Inflammatory macrophage (primary cell): ENCODE measurements at regions not wholly inside any gene's neighbourhood (a gene's known extent, or its start where the extent isn't known, plus 50 kb on each side); places are given as distances from the start of the nearest gene placed in this dataset.

Experiments
- DNase-seq, 2 donors: peaks; one replicate each; pipeline ENCODE4 v3.0.0-alpha.2; 2020 to 2022

DNA sequence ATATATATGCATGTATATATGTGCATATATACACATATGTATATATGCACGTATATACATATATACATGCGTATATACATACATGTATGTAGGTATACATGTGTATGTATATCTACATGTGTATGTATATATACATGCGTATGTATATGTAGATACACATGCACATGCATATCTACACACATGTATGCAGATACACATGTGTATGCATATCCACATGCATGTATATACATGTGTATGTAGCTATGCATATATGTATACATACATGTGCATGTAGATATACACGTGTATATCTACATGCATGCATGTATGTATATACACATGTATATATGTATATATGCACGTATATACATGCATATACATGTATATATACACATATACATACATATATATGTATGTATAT, 95.8 kb upstream of the STEAP4 start:
- DNase-seq = no peak

DNA sequence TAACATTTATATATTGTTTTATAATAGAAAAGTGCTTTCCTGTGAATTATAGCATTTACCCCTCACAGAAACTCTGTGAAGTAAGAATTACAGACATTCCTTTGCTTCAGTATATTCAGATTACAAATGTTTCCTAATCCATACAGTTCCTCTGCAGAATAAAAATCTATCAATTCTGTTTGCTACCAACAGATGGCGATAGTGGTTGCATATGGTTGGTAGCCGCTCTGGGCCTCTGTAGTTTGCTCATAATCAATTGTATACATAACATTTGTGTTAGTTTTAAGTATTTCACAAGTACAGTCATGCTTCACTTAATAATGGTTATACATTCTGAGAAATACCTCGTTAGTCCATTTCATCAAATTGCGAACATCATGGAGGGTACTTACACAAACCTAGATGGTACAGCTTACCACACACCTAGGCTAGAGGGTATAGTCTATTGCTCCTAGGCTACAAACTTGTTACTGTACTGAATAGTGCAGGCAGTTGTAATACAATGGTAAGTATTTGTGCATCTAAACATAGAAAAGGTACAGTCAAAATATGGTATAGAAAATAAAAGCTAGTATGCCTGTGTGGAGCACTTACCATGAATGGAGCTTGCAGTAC, 94.4 kb upstream of the STEAP4 start:
- DNase-seq = peak; percentile 43 to 55

DNA sequence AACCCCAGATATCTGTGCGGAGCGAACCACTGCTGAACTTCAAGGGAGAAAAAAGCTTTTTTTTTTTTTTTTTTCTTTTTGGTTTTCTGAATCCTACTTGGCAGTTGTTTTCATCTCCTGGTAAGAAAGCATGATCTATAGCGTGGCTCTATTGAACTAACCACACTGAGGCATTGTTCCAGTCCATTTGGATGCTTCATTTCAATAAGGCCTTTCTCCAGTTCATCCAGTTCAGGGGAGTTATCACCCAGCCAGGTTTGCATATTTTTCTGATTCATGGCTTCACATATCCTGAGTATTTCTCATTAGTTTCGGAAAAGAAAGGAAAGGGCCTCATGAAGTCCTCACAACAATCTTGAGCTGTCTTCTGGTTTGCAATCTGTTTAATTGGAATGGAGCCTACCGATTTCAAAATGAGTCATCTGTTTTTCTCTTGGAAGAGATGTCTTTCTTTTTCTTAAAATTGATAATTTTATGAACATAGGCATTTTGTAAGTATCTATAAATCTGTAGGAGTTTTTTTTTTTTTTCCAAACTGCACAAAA, 93.1 kb upstream of the STEAP4 start:
- DNase-seq = no peak

DNA sequence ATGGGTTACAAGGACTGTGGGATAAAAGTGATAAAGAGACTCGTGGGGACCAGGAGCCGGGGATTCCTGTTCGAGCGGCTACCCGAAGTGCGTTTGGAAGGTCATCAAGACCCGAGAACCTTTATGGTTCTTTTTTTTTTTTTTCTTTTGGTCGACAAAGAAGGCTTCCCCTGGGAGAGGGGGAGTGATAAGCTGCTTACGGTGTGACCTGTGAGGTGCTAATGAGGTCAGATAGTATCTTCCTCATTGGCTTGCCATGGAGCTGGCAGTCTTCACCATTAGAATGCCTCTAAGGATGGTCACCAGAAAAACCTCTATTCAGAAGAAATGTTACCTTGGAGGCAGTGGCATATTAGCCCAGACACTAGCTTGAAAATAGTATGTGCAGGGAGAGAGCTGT, 92.3 kb upstream of the STEAP4 start:
- DNase-seq = no peak

DNA sequence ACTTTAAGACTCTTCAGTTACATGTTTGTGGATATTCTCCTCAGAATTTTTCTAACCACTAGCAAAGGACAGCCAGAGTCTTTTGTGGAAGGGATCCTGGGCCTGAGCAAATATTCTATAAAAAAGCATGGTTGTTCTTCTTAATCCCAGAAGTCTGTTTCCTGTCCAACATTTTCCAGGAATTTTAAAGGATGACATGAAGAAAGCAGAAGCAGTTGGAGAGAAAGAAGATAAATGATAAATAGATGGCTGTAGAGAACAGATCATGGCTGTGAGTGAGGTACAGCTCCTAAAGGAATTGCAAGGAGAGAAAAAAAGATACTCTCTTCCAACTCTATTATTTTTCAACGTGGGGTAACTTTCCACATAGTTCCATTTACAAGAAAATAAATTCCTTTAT, 91.8 kb upstream of the STEAP4 start:
- DNase-seq = no peak

DNA sequence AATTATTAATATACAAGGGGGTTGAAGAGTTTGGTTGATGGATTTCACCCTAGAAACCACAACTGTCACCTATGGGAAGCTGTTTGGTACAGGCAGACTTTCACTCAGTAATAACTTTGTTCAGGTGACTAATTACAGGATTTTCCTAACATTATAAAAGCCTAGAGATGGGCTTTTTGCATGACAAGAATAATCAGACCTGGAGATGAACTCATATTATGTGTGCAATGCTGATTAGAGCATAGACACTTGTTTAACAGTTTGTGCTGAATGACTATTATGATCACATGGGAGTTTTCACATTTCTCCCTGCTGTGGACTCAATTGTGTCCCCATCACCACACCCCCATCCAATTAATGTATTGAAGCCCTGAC, 90.2 kb upstream of the STEAP4 start:
- no peak for DNase-seq

DNA sequence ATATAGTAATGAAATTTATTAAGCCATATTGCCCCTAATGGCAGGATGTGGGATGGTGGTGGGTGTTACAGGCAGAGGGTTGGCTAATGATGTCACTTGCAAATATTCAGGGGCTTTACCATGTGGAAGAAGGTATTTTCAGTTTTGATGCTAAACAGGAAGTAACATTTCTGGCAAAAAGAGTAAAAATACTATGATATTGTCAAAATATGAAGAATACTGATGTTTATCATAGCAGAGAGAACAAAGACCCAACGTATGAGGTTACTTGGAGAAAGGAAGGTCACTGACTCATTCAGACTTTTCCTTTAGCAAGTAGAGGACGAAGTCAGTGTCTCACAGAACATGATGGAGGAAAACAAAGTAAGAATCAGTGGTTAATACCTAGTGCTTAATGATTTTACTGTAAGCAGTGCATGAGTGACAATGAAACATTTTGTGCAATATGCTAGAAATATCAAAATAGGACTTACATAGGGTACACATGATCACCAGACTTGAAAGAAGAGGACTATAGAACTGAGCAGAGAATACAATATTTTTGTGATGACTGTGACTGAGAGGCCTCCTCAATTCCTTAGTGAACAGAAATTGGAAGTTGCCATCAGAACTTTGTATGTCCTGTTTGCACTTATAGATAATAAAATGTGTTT, 89.7 kb upstream of the STEAP4 start:
- peak; percentile 20 to 41 for DNase-seq

DNA sequence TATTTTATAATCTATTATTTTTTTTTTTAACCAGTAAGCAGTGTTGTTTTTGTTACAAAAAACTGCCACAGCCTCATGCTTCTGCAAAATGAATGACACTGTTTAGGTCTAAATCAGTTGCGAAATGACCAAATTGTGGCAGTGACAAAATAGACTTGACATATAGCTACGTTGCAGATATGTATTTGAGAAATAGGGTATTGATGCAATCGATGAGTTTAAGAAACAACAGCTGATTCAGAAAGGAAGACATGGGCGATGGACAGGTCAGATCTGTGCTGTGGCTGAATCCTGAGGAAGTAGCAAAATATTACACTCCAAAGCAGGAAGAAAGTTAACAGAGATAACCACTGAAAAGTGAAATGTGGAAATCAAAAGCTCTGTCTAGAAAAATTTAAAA, 89.0 kb upstream of the STEAP4 start:
- peak; percentile 94 to 99 for DNase-seq

DNA sequence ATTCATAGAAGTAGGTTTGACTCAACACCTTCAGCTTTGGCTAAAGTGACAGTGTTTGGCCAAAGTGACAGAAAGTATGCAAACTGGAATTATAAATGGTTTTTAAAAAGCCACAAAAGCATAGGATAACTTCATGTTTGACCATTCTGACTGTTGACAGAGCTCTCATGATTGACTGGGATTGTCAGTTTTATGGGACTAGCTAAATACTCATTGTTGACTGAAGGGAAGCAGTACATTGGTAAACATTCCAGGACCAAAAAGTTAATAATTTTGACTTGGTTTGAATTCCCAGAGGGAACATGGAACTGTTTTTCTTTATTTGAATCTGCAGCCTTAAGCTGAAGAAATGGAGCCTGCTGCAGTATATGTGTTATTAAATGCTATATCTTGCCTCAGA, 84.6 kb upstream of the STEAP4 start:
- DNase-seq = no peak

DNA sequence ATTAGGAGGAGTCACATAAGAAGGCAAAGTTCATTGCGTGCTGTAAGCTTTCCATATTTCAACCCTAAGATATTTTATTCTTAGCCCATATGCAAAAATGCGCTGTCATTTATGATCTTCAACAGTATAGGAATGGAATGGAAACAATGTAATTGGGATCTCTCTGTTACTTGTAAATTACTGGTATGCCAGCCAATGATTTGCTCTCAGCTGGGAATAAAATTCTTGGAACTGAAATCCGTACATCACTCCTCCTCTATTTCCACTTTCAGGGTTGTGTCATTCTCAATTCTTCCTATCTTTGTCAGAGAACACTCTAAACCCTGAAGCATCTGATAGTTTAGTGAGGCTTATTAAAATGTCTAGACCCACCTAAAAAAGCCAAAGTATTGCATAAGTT, 80.7 kb upstream of the STEAP4 start:
- DNase-seq = no peak

DNA sequence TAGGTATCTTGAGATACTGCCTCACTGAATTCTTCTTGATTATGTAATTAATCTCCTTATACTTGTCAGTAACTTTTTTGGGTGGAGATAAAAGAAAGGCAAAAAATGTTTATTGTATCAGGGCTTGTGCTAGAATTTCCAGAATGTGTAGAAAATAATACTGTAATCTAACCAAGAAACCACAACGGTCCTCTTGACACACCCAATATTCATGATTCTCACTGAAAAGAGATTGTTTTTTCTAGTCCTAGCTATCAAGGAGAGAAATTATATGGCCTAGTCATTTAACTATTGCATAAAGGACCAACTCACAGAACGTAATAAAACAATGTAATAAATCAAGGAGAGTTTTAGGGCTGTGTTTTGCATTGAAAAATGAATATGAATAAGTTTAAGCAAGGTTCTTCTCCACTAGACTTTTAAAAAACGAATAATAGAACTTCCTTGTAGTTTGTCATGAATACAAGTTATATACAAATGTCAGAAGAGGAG, 80.0 kb upstream of the STEAP4 start:
- DNase-seq = no peak

DNA sequence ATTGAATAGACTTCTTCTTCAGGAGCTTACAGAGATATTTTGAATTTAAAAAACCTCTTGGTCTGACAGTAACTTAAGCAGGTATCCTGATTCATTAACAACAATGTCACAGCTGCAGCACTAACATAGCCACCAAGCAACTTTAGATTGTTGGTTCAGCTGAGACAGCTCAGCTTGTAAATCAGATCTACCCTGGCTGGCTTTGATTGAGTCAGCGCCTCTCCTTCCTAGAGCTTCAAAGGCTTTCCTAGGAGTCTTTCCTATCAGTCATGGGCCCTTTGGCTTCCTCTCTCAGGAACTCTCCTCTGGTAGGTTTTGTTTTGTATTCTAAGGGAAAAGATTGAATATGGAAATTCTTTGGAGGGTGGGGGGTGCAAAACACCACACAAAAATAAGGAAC, 70.7 kb upstream of the STEAP4 start:
- no peak for DNase-seq

DNA sequence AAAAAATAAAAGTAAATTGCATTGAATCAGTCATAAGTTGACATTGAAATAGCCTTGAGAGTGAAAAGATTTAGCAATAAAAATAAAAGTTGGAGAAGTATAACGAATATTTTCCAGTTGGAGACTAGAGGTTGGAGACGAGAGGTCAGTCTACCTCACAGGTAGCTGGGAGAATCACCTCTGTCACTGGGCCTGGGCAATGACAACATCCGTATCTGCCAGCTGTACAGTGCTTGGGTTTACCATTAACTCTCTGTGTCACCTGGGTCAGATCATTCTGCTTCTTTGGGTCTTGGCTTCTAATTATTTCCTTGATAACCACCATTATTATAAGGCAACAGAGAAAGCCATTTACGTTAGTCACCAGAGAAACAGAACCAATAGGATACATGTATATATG, 62.0 kb upstream of the STEAP4 start:
- no peak for DNase-seq

DNA sequence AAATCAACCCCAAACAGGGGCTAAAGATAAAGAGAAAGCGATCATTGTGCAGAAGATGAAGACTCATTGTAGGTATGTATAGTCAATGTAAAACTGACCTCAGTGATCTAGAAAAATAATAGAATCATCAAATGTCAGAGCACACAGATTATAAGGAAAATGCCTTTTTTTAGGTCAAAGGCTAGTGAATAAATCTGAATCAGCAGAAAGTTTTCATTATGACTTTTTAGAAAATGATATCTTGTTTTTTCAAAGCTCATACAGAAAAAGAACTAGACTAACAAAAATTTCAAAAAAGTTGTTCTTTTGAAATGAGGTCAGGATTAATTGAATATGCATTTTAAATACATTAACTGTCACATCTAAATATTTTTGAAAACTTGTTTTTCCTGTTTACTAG, 60.2 kb upstream of the STEAP4 start:
- DNase-seq = no peak

DNA sequence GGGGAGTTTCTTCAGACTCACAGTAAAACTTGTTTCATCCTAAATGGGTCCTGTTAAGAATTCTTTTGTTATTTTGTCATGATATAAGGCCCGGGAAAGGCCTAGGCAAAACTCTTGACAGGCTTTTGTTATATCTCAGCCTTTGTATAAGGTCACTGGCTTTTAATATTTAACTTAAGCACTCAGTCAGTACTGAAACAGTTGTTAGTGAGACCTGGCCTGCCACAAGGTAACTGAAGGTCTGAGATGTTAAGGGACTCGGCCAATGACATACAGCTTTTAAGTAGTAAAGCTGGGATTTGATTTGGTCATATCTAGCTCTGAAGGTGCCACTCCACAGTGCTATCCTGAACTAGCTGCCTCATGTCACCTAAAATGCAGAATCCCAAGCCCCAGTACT, 57.2 kb upstream of the STEAP4 start:
- DNase-seq = no peak

DNA sequence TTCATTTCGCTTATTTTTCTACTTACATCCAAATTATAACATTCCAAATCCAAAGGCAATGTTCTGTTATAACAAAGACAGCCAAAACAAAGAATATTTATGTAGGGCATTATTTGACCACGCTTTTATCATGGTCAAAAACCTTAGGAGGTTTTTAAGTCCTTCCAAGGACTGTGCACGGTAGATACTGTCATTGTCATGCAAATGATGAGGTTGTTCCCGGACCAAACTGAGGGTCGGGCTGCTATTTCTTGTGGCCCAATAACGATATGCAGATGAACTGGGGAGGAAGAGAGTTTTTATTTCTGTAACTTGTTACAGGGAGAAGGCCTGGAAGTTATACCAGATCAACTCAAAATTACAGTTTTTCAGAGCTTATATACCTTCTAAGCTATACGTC, 56.6 kb upstream of the STEAP4 start:
- DNase-seq = no peak

DNA sequence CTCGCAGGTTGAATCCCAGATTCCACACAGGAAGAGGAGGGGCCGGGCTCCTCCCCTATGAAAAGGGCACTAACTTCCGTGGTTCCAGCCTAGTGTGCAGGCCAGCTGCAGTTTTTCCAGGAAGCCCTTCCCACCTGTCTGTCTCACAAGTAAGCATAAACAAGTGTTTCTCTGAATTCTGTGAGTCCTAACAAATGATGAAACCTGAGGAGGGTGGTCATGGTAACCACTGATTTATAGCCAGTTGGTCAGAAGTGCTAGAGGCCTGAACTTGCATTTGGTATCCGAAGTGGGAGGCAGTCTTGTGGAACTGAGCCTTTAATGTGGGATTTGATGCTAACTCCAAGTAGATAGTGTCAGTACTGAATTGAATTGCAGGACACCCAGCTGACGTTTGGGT, 54.7 kb upstream of the STEAP4 start:
- DNase-seq = no peak

DNA sequence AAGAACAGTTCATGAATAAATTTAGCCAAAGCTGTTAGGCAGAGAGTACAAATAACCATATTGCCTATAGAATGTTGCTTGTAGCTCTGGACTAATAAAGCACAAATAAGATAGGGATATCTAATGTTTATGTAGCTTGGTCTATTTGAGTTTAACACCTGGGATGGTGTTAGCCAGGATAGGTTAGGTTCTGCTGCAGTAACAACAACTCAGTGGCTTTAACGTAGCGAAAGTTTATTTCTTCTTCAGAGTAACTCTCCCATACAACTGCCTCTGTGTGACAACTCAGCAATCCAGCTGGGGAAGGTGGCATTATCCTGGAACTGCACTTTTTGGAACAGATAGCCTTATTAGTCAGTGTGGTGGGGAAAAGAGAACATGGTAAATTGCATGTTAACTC, 52.2 kb upstream of the STEAP4 start:
- no peak for DNase-seq

DNA sequence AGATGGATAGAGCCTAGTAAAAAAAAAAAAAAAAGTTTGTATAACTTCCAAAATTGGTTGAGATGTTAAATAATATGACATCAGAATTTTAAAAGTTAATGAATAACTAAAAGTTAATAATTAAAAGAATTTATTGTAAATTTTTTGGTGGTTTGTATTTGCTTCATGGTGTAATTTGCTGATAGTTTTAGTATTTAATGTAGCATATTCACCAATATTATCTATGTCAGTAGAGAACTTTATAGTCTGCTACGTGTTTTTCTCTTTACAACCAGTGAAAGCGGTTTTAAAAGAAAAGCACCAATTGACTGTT, 51.8 kb upstream of the STEAP4 start:
- DNase-seq = no peak

DNA sequence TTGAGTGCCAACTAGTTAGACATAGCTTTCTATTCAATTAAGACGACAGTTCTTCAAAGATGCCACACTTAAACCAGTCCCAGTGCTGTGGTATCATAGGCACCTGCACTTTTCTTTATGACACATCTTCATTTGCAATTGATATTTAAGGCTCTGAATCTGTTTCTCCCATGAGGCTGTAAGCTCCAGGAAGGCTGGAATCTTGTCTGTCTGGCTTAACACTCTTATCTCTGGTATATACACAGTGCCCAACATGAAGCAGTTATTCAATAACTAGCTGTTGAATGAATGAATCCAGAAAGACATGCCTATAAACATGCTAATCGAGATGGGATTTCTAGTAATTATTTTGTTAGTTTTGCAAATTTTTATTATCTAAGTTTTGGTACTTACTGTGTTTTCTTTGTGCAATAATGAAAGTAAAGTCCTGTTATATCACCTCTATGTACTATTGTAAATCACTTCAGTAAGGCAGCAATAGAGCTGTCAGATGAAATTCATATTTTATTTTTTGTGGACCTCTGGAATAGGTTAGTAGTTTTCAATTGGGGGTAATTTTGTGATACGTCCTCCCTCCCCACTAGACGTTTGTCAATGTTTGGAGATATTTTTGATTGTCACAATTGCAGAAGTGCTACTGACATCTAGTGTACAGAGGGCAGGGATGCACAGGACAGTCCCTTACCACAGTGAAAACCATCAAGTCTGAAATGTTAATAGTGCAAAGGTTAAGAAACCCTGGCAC, 51.3 kb upstream of the STEAP4 start:
- peak; percentile 48 to 63 for DNase-seq

DNA sequence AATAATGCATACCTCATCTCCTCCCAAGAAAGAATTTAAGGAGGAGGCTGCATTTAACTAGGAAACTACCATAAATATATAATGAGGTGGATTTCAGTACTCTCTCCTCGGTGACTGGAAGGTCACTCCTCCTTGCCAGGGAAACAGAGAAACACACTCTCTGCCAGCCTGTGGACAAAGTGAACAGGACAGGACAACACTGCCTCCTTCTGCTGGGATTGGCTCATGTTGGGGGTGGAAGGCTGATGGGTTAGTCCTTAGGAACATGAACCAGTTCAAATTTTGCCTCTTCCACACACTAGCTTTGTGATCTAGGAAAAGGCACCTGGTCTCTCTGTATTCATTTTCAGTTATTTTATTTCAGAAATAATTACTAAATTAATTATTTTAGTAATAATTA, 50.6 kb upstream of the STEAP4 start:
- DNase-seq = peak; percentile 58 to 64
